ENCODE measurements at regions not wholly inside any gene's neighbourhood (a gene's known extent, or its start where the extent isn't known, plus 50 kb on each side); places are given as distances from the start of the nearest gene placed in this dataset.

GRCh38 chr22:25402501-25403283, 161.8 kb upstream of the GRK3 start:
- ATAC-seq (peak; percentile 80), DNase-seq (ENCODE audit: low spot score) (peak; percentile 95), FAIRE-seq (peak; percentile 82)
- intact Hi-C loops (cut with micrococcal nuclease; ENCODE audit: unreplicated experiment) (loop anchor here (1.0 to 5.0 kb wide), 2 partner anchors 18 to 40 kb away; no protein-coding TSS in a partner anchor), in situ Hi-C loops (cut with HindIII; ENCODE audit: extremely low pct_ligation_motif_present, low pct_unique_long_range_greater_than_20kb) (no loop called here)
- H4K20me1 ChIP-seq (ENCODE audit: insufficient read depth, low read length): peaks cover 37% of the 10 kb centered on the region
- peak overlapping the region; percentile 77 for H3K9ac ChIP-seq (ENCODE audit: insufficient read depth, low read depth, low read length)
- peak overlapping the region; percentile 89 for H3K27ac ChIP-seq (ENCODE audit: extremely low read length, insufficient read depth, low read length)
- WGBS (ENCODE audit: low lambda C conversion rate): 2% methylated on average over 13 of the region's 14 CpGs
- H3K9me3 ChIP-seq (ENCODE audit: low read length): no peaks in the 10 kb centered on the region
- no peak overlapping the region for H2AFZ ChIP-seq (ENCODE audit: low read length)
- H3K36me3 ChIP-seq (replicated peaks in 1 of 2; ENCODE audit: control insufficient read depth in 1 of 2, insufficient read depth in 2 of 2, low read length in 2 of 2): no peaks in the 10 kb centered on the region
- H3K4me3 ChIP-seq (replicated peaks in 1 of 3; ENCODE audit: insufficient read depth in 1 of 3, low read depth in 2 of 3, low read length in 3 of 3): peak overlapping the region; percentile 77 to 84 (median 82); a peak in 5 of 6 replicates
- H3K79me2 ChIP-seq (ENCODE audit: insufficient read depth, low read length): peaks cover 48% of the 10 kb centered on the region
- ChIA-PET CTCF (ENCODE audit: low intra/inter-chr PET ratio, low total read pairs) (no interaction called here), POLR2A (interaction anchor here (0.7 to 1.2 kb wide), 3 partner anchors 11 to 17 kb away, joined by 3 to 4 read pairs (median 3); no protein-coding TSS in a partner anchor)
- H3K27me3 ChIP-seq (ENCODE audit: control insufficient read depth in 1 of 2, insufficient read depth in 2 of 2, low read length in 2 of 2): no peaks in the 10 kb centered on the region; a peak in 1 of 5 replicates
- H3K4me1 ChIP-seq (ENCODE audit: insufficient read depth, low read length): peaks cover 75% of the 10 kb centered on the region
- peak overlapping the region; percentile 98 for H3K4me2 ChIP-seq (ENCODE audit: low read depth, low read length)
- BruUV-seq (replicated peaks): TSS peak; percentile 81
- TF ChIP-seq ZNF644 (CRISPR knock-in tag; IDR thresholded peaks at IDR 0.05; ENCODE audit: low read depth) (peak; percentile 64), KLF11 (CRISPR knock-in tag; IDR thresholded peaks at IDR 0.05) (no peak), MBD4 (IDR thresholded peaks at IDR 0.05; ENCODE audit: borderline replicate concordance, low read length) (no peak), ZBTB7B (CRISPR knock-in tag; IDR thresholded peaks at IDR 0.05) (peak; percentile 90), NPAS2 (CRISPR knock-in tag; IDR thresholded peaks at IDR 0.05; ENCODE audit: borderline replicate concordance) (no peak), HNF4G (IDR thresholded peaks at IDR 0.05; ENCODE audit: borderline replicate concordance, low read depth, low read length) (peak; percentile 93), HNF4G (CRISPR knock-in tag; IDR thresholded peaks at IDR 0.05; ENCODE audit: borderline replicate concordance, low read depth) (peak; percentile 95), CBX1 (IDR thresholded peaks at IDR 0.05; ENCODE audit: low read depth) (peak; percentile 85), NFKB2 (CRISPR knock-in tag; IDR thresholded peaks at IDR 0.05; ENCODE audit: borderline replicate concordance) (peak; percentile 50; the same call in 1 of the 2 replicates), ZNF530 (CRISPR knock-in tag; IDR thresholded peaks at IDR 0.05; ENCODE audit: low read depth) (no peak), TCF7L2 (IDR thresholded peaks at IDR 0.05; ENCODE audit: low read depth, low read length) (no peak), ZNF552 (CRISPR knock-in tag; IDR thresholded peaks at IDR 0.05; ENCODE audit: borderline replicate concordance) (no peak), CHD2 (IDR thresholded peaks at IDR 0.05; ENCODE audit: low read depth, low read length) (no peak), CSRNP2 (CRISPR knock-in tag; conservative IDR thresholded peaks at IDR 0.05; ENCODE audit: low read depth) (no peak), GATAD1 (CRISPR knock-in tag; IDR thresholded peaks at IDR 0.05) (peak; percentile 54; the same call in 1 of the 2 replicates), PAX8 (CRISPR knock-in tag; IDR thresholded peaks at IDR 0.05; ENCODE audit: borderline replicate concordance) (no peak), BCL6 (CRISPR knock-in tag; IDR thresholded peaks at IDR 0.05) (peak; percentile 85), ZNF839 (CRISPR knock-in tag; IDR thresholded peaks at IDR 0.05; ENCODE audit: borderline replicate concordance) (no peak), ZKSCAN8 (CRISPR knock-in tag; IDR thresholded peaks at IDR 0.05; ENCODE audit: borderline replicate concordance) (no peak), REPIN1 (CRISPR knock-in tag; IDR thresholded peaks at IDR 0.05; ENCODE audit: borderline replicate concordance, low read depth) (peak; percentile 75; the same call in 1 of the 2 replicates), GZF1 (CRISPR knock-in tag; IDR thresholded peaks at IDR 0.05) (no peak), ZNF253 (CRISPR knock-in tag; IDR thresholded peaks at IDR 0.05; ENCODE audit: borderline replicate concordance) (no peak), ZNF503 (CRISPR knock-in tag; IDR thresholded peaks at IDR 0.05) (peak; percentile 77; the same call in 1 of the 2 replicates)

All from HepG2 (cell line).